ENCODE measurements at regions not wholly inside any gene's neighbourhood (a gene's known extent, or its start where the extent isn't known, plus 50 kb on each side); places are given as distances from the start of the nearest gene placed in this dataset.
A peak's percentile ranks its signal among the peaks of the same experiment; 100 is the strongest.

DNA sequence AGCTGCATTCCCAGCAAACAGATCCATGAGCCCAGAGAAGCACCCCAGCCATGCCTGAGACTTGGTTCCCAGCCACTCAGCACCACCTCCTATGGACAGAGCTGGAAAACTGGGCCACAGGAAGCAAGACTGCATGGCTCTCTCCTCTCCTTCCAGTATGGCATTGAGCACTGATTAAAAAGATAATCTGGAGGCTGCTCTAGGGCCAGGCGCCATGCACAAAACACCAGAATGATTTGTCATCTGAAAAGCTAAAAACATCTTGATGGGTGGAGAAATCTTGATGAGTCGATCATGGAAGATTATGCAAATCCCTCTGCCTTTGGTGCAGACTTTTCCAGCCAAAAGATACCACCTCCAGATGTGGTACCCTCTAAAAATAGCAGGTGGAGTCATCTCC lies 62.7 kb upstream of the MRPS22 start:
- no peak for DNase-seq (ENCODE audit: low spot score)

DNA sequence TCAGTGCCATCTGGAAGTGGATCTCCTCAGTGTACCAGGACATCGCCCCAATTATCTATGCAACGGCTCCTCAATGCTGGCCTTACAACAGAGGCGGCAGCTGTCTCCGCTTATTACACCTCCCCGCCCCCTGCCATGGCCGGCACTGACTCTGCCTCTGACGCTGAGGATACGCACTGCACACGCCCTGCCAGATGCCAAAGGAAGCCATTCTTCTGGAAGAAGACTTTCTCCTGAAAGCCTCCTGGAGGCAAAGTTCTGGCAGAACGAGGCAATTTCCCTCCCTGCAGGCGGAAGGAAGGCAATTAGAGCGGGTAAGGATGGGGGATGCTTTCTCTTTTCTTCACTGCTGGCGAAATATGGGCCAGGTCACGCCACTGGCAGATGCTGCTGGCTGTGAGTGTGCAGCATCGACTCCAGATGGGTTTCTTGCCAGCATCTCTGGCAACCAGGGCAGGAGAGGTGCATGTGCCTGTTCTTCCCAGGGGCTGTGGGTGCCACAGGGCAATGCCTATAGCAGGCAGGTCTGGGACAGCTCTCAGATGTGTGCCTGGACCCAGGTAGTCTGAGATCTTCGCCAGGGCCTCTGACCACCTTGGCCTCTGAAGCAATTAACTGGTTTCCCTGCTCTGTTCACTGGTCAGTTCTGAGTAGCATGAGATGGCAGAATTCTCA lies 62.2 kb upstream of the MRPS22 start:
- DNase-seq (ENCODE audit: low spot score), result peak; percentile 20

DNA sequence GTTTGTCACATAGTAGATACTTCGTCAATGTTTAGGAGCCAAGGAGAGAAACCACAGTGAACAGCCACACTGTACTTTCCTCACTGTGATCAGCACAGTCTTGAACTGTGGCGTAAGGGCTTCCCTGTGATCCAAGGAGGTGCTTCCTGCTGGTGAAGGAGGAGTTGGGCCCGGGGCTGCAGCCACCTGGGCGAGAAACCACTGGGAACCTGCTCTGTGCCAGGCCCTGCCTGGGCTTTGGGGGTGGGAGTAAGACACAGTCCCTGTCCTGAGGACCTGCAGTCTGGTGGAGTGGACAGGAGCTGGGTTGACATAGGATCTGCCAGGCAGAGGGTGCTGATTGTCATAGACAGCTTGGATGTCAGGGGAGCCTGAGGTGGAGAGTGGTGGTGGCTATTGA lies 60.5 kb upstream of the MRPS22 start:
- no peak for DNase-seq (ENCODE audit: low spot score)

DNA sequence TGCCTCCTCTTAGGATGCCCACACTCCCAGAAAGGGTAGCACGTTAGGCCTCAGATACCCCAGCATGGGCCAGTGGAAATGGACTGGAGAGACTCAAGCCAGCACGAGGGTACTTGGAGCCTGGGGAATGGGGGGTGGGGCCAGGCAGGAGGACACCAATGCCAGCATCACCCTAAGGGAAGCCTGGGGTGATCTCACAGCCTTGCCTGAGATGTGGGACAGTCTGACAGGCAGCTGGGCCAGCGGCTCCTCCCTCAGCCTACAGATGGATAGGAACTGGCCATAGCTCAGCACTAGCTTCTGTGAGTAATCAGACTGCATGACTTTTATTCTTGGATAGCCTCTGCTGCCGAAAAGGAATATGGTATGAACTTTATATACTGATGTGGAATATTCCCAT lies 59.6 kb upstream of the MRPS22 start:
- no peak for DNase-seq (ENCODE audit: low spot score)

DNA sequence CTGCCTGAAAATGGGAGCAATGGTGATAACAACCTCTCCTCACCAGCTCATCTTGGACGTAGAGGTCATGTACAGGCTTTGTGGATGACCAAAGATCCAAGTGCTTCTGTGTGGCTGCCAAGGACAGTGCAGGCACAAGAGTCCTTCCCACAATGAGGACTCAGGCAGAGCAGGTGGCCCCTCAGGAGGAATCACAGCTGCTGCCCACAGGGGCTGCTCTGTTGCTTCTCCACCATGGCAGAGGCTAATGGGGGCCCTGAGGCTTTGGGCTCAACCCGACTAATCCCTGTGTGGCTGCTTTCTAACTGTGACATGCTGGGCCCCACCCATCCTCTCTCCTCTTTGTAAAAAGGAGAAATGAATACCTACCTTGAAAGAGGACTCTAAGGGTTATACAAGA lies 58.1 kb upstream of the MRPS22 start:
- DNase-seq (ENCODE audit: low spot score), result no peak

DNA sequence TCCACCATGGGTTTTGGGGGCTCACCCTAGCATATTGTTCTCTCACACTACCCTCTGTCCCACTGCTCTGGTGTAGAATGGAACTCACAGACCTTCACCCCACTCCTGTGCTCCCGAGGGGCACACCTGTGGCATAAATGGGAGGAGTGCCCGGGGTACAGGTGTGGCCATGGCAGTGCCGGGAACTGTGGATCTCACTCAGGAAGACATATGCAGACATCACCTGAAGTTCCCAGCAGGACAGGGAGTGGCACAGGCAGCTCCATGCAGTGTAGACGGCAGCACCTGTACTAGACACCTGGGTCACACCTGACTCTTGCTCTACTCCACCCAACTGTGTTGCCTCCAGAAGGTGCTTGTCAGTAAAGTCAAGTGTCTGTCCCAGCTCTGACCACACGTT lies 57.6 kb upstream of the MRPS22 start:
- no peak for DNase-seq (ENCODE audit: low spot score)

DNA sequence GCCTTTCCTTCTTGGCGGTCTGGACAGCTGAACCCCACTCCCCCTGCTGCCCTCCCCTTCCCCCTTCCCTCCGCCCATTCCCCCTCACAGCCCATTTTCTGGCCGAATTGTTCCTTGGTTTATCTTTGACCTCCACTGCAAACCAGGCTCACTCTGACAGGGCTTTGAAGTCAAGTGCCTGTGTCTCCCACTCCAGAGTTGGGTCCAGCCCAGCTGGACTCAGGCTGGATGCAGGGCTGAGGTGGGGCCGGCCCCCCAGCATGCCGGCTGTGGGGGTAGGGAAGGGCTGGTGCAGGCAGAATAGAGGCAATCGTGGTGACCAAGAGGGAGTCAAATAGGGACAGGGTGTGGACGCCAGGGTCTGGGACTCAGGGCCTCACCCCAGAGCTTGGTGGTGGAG lies 57.0 kb upstream of the MRPS22 start:
- no peak for DNase-seq (ENCODE audit: low spot score)

DNA sequence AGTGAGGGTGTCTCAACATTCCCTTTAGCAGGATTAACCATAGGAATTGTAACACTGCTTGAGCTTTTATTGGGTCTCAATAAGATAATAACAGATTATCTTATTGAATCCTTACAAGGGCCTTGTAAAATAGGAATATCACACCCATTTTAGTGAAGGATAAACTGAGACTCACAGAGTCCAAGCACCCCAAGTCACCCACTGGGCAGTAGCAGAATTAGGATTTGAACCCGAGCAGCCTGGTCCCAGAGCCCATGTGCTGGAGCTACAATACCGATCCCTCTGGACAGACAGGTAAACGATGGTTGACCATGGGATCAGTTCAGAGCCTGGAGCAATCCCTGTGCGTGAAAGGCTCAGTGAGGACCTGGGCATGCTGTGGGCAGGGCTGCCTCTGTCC lies 56.3 kb upstream of the MRPS22 start:
- no peak for DNase-seq (ENCODE audit: low spot score)

DNA sequence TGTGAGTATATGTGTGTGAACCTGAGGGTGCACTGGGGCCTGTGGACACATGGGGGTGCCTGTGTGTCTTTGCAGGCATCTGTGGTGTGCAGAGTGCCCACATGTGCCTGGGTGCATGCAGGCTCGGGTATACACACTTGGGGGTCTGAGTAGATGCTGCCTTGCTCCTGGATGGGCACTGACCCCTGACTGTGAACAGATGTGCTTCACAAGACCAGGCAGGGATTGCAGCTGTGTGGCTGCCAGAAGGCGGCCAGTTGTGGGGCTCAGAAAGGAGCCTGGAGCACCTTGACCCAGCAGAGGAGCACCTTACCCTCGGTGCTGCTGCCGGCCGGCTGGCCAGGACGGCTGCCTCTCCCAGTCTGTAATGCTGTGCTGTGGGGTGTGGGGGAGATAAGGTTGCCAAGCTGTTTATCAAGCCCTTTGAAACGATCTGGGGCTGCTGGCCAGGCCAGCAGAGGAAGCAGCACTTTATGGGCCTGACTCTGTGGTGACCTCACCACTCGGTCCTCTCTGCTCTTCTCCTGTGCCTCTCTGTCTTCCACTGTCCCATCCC lies 55.5 kb upstream of the MRPS22 start:
- no peak for DNase-seq (ENCODE audit: low spot score)

DNA sequence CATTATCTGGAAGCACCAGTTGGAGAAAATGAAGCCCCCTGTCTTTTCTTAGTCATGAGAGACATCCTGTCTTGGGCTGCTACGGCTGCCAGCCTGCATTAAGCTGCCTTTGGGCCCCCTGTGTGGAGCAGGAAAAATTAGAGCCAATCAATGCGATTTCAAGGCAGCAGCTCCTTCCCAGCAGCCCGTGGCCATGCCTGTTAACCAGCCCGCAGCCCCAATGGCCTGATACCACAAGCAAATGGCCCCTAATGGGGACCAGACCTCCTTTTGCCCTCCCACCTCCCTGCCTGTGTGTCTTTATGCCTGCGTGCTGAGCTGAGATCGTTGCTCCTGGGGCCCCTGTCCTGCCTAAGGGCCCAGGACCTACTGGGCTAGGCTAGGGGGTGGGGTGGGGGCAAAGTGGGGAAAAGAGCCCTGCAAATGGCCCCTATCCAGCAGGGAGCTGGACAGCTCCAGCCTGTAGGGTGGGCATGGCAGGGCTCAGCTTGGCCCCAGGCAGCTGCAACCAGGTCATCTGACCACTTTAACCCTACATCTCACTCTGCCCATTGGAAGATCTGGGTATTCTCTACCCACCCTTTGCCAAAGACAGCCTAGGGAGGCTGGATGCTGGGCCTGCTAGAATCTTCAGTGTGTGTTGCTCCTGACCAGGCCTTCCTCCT lies 53.8 kb upstream of the MRPS22 start:
- no peak for DNase-seq (ENCODE audit: low spot score)

DNA sequence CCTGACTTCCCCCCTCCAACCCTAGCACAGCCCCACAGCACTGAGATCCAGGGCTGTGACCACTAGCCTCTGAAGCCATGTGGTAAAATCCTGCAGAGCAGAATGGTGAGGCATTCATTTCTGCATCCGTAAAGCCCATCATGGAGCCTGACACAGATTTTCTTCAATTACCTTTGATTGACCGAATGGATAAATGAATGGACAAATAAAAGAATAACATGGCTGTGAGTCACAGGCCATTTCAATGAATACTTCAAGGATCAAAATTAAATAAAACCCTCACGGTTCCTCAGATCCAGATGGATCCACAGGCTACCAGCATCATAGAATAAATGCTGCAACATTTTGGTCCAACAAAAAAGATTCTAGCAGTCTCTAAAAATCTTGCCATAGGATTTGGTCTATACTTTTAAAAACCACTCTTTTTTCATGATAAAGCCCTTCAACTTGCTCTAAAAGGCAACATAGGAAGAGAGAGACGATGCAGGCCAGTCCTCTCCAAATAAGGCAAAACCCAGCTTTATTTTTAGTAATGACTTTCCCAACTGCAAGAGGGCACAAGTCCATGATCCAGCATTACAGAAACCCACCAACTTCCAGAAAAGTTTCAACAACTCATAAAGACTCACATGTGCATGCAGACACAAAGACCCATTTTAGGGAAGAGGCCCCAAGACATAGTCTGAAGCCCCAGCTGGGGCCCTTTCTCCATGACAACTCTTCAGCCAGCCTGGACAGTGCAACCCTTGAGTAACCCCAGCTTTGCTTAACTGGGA lies 52.4 kb upstream of the MRPS22 start:
- no peak for DNase-seq (ENCODE audit: low spot score)

DNA sequence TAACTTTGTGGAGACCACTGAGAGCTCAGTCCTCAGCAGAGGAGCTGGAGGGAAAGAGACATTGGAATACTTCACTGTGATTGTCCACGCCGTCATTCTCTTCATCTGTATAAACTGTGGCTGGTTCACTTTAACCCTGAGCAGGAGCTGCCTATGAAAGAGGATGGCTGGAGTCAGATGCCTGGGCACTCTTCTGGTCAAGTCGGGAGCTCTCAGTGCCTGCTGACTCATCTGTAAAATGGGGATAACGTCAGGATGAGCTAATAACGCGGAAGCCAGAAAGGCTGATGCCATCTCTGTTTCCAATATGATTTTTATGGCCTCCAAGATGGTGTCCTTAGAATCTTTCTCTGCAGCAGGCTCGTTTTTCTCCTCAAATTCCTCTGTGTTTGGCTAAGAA lies 51.6 kb upstream of the MRPS22 start:
- DNase-seq (ENCODE audit: low spot score), result no peak

DNA sequence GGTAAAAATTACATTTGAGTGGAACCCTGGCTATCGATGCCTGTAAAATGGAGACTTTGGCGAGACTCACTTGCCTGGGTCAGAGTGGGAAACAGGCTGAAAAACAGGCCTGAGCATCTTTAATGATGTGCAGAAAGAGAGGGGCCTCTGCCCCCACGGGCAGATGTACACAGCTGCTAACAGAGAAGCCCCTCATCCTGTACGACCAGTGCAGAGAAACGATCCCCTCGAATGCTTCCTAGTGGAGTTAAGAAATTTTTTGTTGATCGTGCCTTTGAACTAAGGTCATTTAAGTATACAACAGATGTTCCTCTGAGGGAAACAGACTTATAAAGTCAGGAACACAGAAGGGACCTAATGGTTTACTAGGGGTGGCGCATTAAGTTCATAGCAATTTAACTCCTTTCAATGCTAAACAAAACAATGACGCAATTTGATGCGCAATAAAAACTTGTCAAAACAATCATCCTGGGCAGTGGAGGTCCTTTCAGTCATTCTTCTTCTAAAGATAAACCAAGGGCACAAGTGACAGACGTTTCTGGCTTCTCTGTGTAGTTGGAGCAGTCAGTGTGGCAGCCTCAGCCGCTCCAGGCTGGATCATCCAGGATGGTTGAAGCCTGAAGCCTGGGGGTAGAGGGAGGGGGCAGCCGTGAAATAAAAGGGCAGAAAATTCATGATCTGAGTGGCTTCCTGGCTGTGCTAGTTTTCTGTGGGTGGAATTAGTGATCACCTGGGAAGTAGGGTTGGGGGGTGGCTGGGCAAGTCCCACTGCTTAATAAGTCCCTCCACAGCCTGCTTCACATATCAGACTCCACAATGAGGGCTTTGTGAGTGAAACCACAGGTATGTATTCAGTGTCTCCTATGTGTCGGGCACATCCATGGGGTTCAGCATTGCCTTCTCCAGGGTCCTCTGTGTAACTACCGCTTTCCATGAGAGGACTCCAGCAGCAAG lies 50.8 kb upstream of the MRPS22 start:
- no peak for DNase-seq (ENCODE audit: low spot score)

DNA sequence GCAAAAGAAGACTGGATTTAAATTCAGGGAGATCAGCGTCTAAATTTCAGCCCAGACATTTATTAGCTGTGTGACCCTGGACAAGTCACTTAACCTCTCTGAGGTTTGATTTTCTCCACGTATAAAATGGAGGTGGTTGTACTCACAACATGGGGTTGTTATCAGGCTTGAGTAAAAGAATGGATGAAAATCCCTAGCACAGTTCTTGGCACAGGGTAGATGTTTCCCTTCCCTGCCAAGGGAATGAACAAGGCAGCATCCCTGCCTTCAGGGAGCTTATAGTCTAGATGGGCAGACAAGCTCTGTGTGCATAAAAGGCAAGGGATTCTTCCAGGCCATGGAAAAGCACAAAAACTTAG lies 50.2 kb upstream of the MRPS22 start:
- DNase-seq (ENCODE audit: low spot score), result no peak

All from Ammon's horn (tissue), 1 donor.